ENCODE measurements at regions not wholly inside any gene's neighbourhood (a gene's known extent, or its start where the extent isn't known, plus 50 kb on each side); places are given as distances from the start of the nearest gene placed in this dataset.
A peak's percentile ranks its signal among the peaks of the same experiment; 100 is the strongest.

GRCh38 chr3:187618722-187619121, 51.5 kb downstream of the SST start:
- DNase-seq: no peak

- no peak for DNase-seq
These were observed 53.0 kb downstream of the SST start for GRCh38 chr3:187617213-187617612.

- no peak for DNase-seq
These were observed 53.8 kb downstream of the SST start for GRCh38 chr3:187616307-187616972.

- DNase-seq: no peak
These were observed 54.6 kb downstream of the SST start for GRCh38 chr3:187615630-187616029.

GRCh38 chr3:187612656-187613055, 57.5 kb downstream of the SST start:
- DNase-seq: no peak

GRCh38 chr3:187610981-187611511, 59.1 kb downstream of the SST start:
- peak; percentile 71 for DNase-seq

GRCh38 chr3:187594272-187594671, 75.9 kb downstream of the SST start:
- DNase-seq: no peak

GRCh38 chr3:187593451-187593850, 76.7 kb downstream of the SST start:
- DNase-seq: no peak

- DNase-seq: no peak
These were observed 79.2 kb downstream of the SST start for GRCh38 chr3:187590861-187591576.

GRCh38 chr3:187587076-187587475, 83.1 kb downstream of the SST start:
- no peak for DNase-seq

- no peak for DNase-seq
These were observed 84.0 kb downstream of the SST start for GRCh38 chr3:187586226-187586625.

GRCh38 chr3:187572441-187572840, 97.8 kb downstream of the SST start:
- no peak for DNase-seq

- no peak for DNase-seq
These were observed 98.5 kb downstream of the SST start for GRCh38 chr3:187571701-187572100.

- no peak for DNase-seq
These were observed 99.4 kb downstream of the SST start for GRCh38 chr3:187570776-187571175.

GRCh38 chr3:187568171-187568570, 102.0 kb downstream of the SST start:
- DNase-seq: no peak

- no peak for DNase-seq
These were observed 102.5 kb downstream of the SST start for GRCh38 chr3:187567661-187568121.

GRCh38 chr3:187567021-187567420, 103.2 kb downstream of the SST start:
- no peak for DNase-seq

GRCh38 chr3:187565701-187566100, 104.5 kb downstream of the SST start:
- DNase-seq: no peak

GRCh38 chr3:187558990-187559389, 111.2 kb downstream of the SST start:
- DNase-seq: no peak

GRCh38 chr3:187551416-187551815, 118.8 kb downstream of the SST start:
- no peak for DNase-seq

GRCh38 chr3:187550446-187550845, 119.7 kb downstream of the SST start:
- DNase-seq: no peak

GRCh38 chr3:187545366-187545765, 124.8 kb downstream of the SST start:
- no peak for DNase-seq

- no peak for DNase-seq
These were observed 125.9 kb downstream of the SST start for GRCh38 chr3:187544326-187544725.

- DNase-seq: no peak
These were observed 129.3 kb downstream of the SST start for GRCh38 chr3:187540847-187541246.
